Psoas muscle (tissue), 7 donors: ENCODE measurements at regions not wholly inside any gene's neighbourhood (a gene's known extent, or its start where the extent isn't known, plus 50 kb on each side); places are given as distances from the start of the nearest gene placed in this dataset.
"Not testable (repeated sequence)": the region's sequence is repeated elsewhere in the genome, so short reads cannot be mapped to it uniquely, and the experiment has no call there.

Source experiments
- ATAC-seq, 4 donors: fragments of 200-7000 bp; cut with Tn5 transposase; one replicate each; pipeline ENCODE4 v1.9.1; 2020; ENCODE audit warnings: moderate library complexity in 3 of 4, mild to moderate bottlenecking in 2 of 4
- DNase-seq, 2 donors: peaks; one replicate each; pipeline ENCODE4 v3.0.0-alpha.2; 2020
- H3K27ac ChIP-seq: fragments of 200-600 bp; one replicate; pipeline ENCODE4 v1.8.0; 2022
- H3K27me3 ChIP-seq, 3 donors: fragments of 200-600 bp in 1 of 3; one replicate each; pipeline versions ENCODE4 v1.6.1 to v1.8.0; 2013 to 2022; ENCODE audit warnings: low read length in 2 of 3, mild to moderate bottlenecking in 2 of 3, moderate library complexity in 1 of 3; ENCODE audit not compliant: insufficient read depth in 3 of 3
- H3K36me3 ChIP-seq, 2 donors: fragments of 200-600 bp in 1 of 2; one replicate each; pipeline versions ENCODE4 v1.6.1 to v1.8.0; 2013 to 2022; ENCODE audit warnings: low read depth in 1 of 2, mild to moderate bottlenecking in 1 of 2, moderate library complexity in 1 of 2; ENCODE audit not compliant: insufficient read depth in 1 of 2
- H3K4me1 ChIP-seq: fragments of 200-600 bp; one replicate; pipeline ENCODE4 v1.8.0; 2022
- H3K4me3 ChIP-seq: fragments of 200-600 bp; one replicate; pipeline ENCODE4 v1.8.0; 2022; ENCODE audit warnings: mild to moderate bottlenecking
- H3K9me3 ChIP-seq: fragments of 200-600 bp; one replicate; pipeline ENCODE4 v1.8.0; 2022
- WGBS, 3 donors: extraction: QIAGEN DNeasy Blood & Tissue Kit; methylation state at CpG; one replicate each; pipeline versions ENCODE4 v1.1.6 to v1.1.7; 2013; 5-methylcytosine and 5-hydroxymethylcytosine counted together
- intact Hi-C, 2 donors: fragments of 100-400 bp; cut with DNase I; formaldehyde crosslinking; loops; one replicate each; pipeline versions ENCODE4 v1.11.0 to v1.14.2; 2022
- donor health status: healthy with polysubstance abuse.
- donor health status: DM: no; HTN: no; CAD: no; lungs with moderate emphysema.
- donor health status: Bipolar disorder and iron deficiency.
- donor health status: healthy.
- donor health status: DM: yes; HTN: yes; CAD: no.
- donor health status: DM: no; HTN: no; CAD: no.
- donor health status: DM: yes; HTN: yes; CAD: no.

GRCh38 chr21:10367586-10367985, 153.8 kb upstream of the TPTE start:
- DNase-seq, H3K4me3 ChIP-seq, H3K27ac ChIP-seq, H3K9me3 ChIP-seq, H3K27me3 ChIP-seq, H3K36me3 ChIP-seq, intact Hi-C loops, H3K4me1 ChIP-seq: not testable (repeated sequence)
- peak in 2 of 4 donors; percentile 5 to 8 for ATAC-seq
- 54 to 67% (median 62%) methylated on average over 7 of the region's 8 CpGs for WGBS, 3 donors

- H3K4me1 ChIP-seq, H3K36me3 ChIP-seq, H3K27me3 ChIP-seq, H3K27ac ChIP-seq, H3K4me3 ChIP-seq, intact Hi-C loops, H3K9me3 ChIP-seq: not testable (repeated sequence)
- DNase-seq (peak in 1 of 2 donors; percentile 65), ATAC-seq (peak; percentile 20 to 47 (median 38))
- WGBS, 3 donors: 65 to 74% (median 73%) methylated on average over 15 of the region's 16 CpGs
Measured at GRCh38 chr21:10368323-10368798, 153.0 kb upstream of the TPTE start.

GRCh38 chr21:10369289-10369688, 152.1 kb upstream of the TPTE start:
- H3K36me3 ChIP-seq, intact Hi-C loops, H3K27ac ChIP-seq, DNase-seq, H3K27me3 ChIP-seq, H3K9me3 ChIP-seq, ATAC-seq, H3K4me1 ChIP-seq, H3K4me3 ChIP-seq: not testable (repeated sequence)
- no CpG with 5 or more reads among the region's 1 CpG for WGBS, 3 donors

GRCh38 chr21:10377758-10378157, 143.6 kb upstream of the TPTE start:
- ATAC-seq, H3K4me1 ChIP-seq, H3K4me3 ChIP-seq, H3K27ac ChIP-seq, intact Hi-C loops, DNase-seq, H3K36me3 ChIP-seq, H3K9me3 ChIP-seq, H3K27me3 ChIP-seq: not testable (repeated sequence)
- 73 to 80% (median 79%) methylated on average over 10 of the region's 10 CpGs for WGBS, 3 donors

GRCh38 chr21:10379816-10380215, 141.6 kb upstream of the TPTE start:
- H3K9me3 ChIP-seq: peaks cover 12% of the 10 kb centered on the region
- H3K27me3 ChIP-seq, intact Hi-C loops, H3K36me3 ChIP-seq, H3K27ac ChIP-seq, ATAC-seq, H3K4me1 ChIP-seq, DNase-seq, H3K4me3 ChIP-seq: not testable (repeated sequence)
- 81 to 86% (median 86%) methylated on average over 9 of the region's 9 CpGs for WGBS, 3 donors

GRCh38 chr21:10381687-10382060, 139.7 kb upstream of the TPTE start:
- H3K27me3 ChIP-seq, DNase-seq, H3K27ac ChIP-seq, intact Hi-C loops, H3K4me3 ChIP-seq, H3K4me1 ChIP-seq, H3K36me3 ChIP-seq, ATAC-seq: not testable (repeated sequence)
- peaks cover 21% of the 10 kb centered on the region for H3K9me3 ChIP-seq
- 75 to 85% (median 82%) methylated on average over 6 of the region's 6 CpGs for WGBS, 3 donors

GRCh38 chr21:10382135-10382534, 139.2 kb upstream of the TPTE start:
- peaks cover 25% of the 10 kb centered on the region for H3K9me3 ChIP-seq
- H3K4me1 ChIP-seq, intact Hi-C loops, H3K27ac ChIP-seq, H3K36me3 ChIP-seq, H3K27me3 ChIP-seq, DNase-seq, ATAC-seq, H3K4me3 ChIP-seq: not testable (repeated sequence)
- 63 to 69% (median 65%) methylated on average over 8 of the region's 8 CpGs for WGBS, 3 donors

- ATAC-seq, H3K4me3 ChIP-seq, H3K27ac ChIP-seq, H3K4me1 ChIP-seq, intact Hi-C loops, DNase-seq, H3K27me3 ChIP-seq, H3K36me3 ChIP-seq: not testable (repeated sequence)
- WGBS, 3 donors: 52 to 55% (median 55%) methylated on average over 5 of the region's 5 CpGs
- H3K9me3 ChIP-seq: peaks cover 27% of the 10 kb centered on the region
Measured at GRCh38 chr21:10382580-10382979, 138.8 kb upstream of the TPTE start.

- H3K9me3 ChIP-seq: peaks cover 32% of the 10 kb centered on the region
- H3K36me3 ChIP-seq, ATAC-seq, H3K4me3 ChIP-seq, H3K4me1 ChIP-seq, H3K27me3 ChIP-seq, intact Hi-C loops, H3K27ac ChIP-seq, DNase-seq: not testable (repeated sequence)
- 79 to 81% (median 80%) methylated on average over 10 of the region's 10 CpGs for WGBS, 3 donors
Measured at GRCh38 chr21:10383571-10383970, 137.8 kb upstream of the TPTE start.

- intact Hi-C loops, H3K36me3 ChIP-seq, DNase-seq, ATAC-seq, H3K4me3 ChIP-seq, H3K4me1 ChIP-seq, H3K27me3 ChIP-seq, H3K27ac ChIP-seq: not testable (repeated sequence)
- WGBS, 3 donors: 33 to 45% (median 41%) methylated on average over 3 of the region's 3 CpGs
- H3K9me3 ChIP-seq: peaks cover 35% of the 10 kb centered on the region
Measured at GRCh38 chr21:10384304-10384861, 137.0 kb upstream of the TPTE start.

- 73 to 79% (median 75%) methylated on average over 3 of the region's 3 CpGs for WGBS, 3 donors
- peaks cover 35% of the 10 kb centered on the region for H3K9me3 ChIP-seq
- H3K27me3 ChIP-seq, H3K27ac ChIP-seq, DNase-seq, H3K36me3 ChIP-seq, ATAC-seq, H3K4me3 ChIP-seq, intact Hi-C loops, H3K4me1 ChIP-seq: not testable (repeated sequence)
Measured at GRCh38 chr21:10385202-10385601, 136.2 kb upstream of the TPTE start.
